ENCODE measurements at regions not wholly inside any gene's neighbourhood (a gene's known extent, or its start where the extent isn't known, plus 50 kb on each side); places are given as distances from the start of the nearest gene placed in this dataset.

GRCh38 chr4:124279741-124280140 lies 432.8 kb downstream of the ANKRD50 start:
- DNase-seq: no peak

DNA sequence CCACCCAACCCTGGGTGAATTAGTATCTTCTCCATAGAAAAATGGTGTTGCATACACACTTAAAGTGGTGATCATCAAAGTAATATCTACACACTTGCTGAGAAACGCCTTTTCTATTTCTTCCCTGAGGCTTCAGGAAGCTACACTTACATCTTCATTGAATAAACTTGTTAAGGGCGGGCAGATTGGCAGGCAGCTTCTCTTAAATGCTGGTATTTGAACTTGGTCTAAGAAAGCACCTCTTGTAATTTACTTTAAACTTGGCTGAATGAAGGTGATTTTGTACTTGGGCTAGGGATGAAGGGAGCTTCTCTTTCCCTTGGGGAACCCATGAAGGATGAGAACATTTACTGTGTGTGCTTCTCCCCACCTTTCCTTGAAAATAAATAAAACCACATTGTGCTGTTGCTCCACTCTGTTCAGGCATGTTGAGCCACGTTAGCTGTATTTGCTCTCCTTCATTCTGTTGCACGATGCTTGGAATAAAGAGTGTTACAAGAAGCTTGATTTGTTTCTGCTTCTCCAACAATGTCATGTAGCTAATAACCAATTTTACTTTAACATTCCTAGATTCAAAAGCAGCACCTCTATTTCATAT lies 430.1 kb downstream of the ANKRD50 start:
- DNase-seq: no peak

DNA sequence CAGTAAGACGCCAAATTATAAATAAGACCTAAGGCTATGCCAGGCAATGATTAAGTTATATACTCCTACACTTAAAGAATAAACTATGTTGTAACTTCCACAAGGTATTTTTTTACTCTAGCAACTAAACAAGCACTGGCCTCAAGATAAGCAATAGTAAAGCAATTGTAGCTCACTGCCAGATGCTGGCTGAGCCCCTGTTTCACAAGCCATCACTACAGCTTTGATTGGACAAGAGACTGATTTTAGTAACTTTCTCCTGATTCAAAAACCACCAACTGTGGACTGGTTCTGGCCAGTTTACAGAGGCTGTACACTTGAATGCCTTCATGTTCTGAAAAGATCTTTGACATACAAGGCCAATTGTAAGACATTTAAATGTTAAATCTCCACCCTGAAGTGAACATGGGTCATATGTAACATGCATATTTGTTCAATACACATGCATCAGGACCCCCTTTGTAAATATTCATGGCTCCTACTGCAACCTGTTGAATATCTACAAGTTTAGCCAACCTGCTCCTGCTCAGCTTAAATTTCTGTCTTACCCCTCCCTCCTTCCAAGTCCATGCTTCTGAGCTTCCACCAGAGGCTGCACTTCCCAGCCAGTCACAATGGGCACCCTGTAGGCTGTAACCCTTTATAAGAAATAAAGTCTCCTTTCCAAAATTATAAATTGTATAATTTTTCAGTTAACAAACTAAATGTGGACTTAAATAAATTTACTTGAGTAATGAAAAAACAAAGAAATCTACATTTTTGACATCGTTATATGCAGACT lies 423.6 kb downstream of the ANKRD50 start:
- DNase-seq: no peak

- no peak for DNase-seq
Observed at GRCh38 chr4:124290678-124291077, 421.9 kb downstream of the ANKRD50 start.

GRCh38 chr4:124295413-124295812 lies 417.1 kb downstream of the ANKRD50 start:
- no peak for DNase-seq

GRCh38 chr4:124304941-124305340 lies 407.6 kb downstream of the ANKRD50 start:
- DNase-seq: no peak

DNA sequence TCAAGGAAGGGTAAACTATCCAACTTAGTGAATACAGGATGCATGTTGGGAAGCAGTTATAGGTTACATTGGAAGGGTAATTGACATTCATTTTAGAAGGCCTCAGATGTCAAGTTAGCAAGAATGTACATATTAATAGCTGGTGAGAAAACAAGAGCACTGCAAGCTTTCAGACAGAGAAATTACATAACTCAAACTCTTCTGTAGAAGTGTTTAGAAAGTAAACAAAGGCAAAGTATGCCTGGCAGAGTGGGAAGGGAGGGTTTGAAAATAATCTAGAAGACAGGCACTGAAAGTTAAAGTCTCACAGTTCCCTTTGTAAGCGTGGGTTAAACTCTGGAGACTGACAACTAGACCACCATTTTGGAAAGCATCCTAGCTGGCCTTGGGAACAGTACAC lies 406.2 kb downstream of the ANKRD50 start:
- DNase-seq: no peak

- no peak for DNase-seq
Observed at GRCh38 chr4:124307143-124307542, 405.4 kb downstream of the ANKRD50 start.

GRCh38 chr4:124318292-124318691 lies 394.2 kb downstream of the ANKRD50 start:
- no peak for DNase-seq

DNA sequence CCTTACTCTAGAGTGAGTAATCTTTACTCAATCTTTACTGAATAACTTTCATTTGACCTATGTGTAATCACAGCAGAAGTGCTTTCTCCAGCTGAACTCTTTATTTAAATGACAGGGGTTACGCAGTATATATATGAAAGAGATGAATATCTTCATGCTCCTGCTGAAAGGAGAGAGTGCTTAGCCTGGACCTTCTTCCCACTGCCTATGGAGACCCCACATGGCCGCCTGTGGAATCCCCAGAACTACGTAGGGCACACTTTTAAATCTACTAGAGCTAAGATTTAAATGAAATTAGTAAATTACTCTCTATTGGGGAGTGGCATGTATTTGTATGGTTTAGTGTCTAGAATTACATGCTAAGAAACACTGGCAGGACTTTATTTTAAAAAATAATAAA lies 391.2 kb downstream of the ANKRD50 start:
- no peak for DNase-seq

DNA sequence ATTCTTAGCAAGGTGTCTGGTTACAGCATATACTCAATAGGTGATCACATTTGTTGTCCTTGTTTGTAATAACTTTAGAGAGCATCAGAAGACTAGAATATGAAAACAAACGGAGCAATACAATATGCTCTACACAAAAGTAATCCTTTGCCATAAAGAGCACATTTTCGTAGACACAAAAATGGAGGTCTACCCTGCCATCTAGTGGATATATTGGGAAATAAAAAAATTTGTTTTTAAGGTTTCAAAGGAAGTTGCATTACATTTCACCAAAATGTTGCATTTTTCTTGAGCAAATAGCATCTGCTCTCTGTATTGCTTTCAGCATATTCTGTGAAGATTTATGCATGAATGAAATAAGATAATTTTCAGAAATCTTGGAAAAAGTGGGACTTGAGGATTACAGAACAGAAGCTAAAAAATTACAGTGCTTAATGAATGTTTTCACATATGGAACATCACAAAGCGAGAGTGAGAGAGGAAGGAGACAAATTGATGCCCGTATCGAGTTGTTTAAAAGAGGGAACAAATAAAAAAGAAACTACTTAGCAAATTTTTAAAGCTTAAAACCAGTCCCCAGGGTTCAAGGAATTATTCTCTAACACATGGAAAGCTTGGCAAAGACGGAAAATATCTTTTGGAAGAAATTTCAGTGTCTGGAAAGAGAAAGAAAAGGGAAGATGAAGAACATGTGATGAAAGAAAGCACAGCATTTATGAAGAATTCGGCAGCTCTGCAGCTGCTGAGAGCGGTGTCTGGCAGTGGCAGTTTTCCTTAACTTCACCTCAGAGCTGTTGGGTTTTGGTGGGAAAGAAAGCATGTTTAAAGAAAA lies 390.1 kb downstream of the ANKRD50 start:
- no peak for DNase-seq

- no peak for DNase-seq
Observed at GRCh38 chr4:124325690-124326089, 386.8 kb downstream of the ANKRD50 start.

- no peak for DNase-seq
Observed at GRCh38 chr4:124329134-124329533, 383.4 kb downstream of the ANKRD50 start.

GRCh38 chr4:124330045-124330444 lies 382.5 kb downstream of the ANKRD50 start:
- DNase-seq: no peak

- DNase-seq: no peak
Observed at GRCh38 chr4:124331781-124332180, 380.8 kb downstream of the ANKRD50 start.

- DNase-seq: no peak
Observed at GRCh38 chr4:124333466-124333865, 379.1 kb downstream of the ANKRD50 start.

DNA sequence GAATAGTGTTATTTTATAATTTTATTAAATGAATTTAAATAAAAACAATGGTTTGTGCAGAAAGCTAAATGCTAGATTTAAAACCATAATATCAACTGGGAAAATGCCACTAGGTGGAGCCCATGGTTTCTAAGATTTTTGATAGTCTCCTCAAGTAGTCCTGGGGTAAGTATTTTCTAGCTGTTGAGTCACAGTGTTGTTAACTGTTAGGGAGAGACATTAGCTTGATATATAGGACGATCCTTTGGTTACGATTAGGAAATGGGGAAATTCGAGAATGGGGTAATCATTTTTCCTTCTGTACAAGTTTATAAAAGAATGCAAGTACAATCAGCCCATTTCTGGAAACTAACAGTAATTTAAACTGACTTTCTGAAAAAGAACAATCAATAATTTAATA lies 378.4 kb downstream of the ANKRD50 start:
- DNase-seq: no peak

DNA sequence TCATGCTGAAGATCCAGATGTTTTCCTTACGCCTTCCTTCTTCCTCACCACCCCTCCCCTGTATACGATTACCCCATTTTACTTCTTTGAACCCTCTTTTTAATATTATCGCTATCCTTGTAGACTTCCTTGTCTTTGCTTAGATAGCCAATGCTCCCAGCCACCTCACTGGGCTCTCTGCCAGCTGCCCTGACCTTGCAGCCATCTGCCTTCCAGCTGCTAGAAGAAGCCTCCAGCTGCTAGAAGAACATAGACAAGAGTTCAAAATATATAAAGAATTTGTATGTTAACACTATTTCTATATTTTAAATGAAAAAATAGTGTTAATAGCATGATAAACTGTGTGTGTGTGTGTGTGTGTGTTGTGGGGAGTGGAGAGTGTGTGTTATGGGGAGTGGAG lies 374.7 kb downstream of the ANKRD50 start:
- no peak for DNase-seq

GRCh38 chr4:124343661-124344171 lies 368.8 kb downstream of the ANKRD50 start:
- DNase-seq: no peak

DNA sequence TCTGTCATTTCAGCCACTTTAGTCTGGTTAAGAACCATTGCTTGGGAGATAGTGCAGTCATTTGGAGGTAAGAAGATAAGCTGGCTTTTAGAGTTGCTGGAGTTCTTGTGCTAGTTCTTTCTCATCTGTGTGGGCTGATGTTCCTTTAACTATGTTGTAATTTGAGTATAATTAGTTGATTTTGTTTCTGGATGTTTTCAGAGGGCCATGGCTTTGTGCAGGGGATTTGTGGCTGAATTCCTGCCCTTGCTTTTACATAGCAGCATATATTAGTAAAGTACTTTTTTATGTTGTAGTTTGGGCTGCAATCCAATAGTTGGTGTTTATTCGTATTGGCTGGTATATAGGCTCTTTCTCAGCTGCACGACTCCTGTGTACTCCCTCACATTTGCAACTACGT lies 339.6 kb downstream of the ANKRD50 start:
- DNase-seq: no peak

DNA sequence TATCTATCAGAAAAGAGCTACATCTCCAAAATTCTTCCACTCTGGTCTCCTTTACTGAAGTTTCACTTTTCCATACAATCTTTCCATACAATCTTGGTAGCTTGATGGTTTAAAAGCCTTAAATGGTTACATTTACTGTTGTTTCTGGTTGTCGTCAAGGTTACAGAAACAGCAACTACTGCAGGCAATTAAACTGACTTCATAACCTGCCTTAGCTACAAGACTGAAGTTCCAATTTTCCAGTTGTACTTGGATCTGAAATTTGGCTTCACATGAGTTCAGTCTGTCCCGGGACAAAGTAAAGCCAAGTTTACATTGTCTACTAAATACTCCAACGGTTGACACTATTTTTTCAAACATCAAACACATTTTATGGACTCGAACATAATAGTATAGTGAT lies 326.4 kb downstream of the ANKRD50 start:
- no peak for DNase-seq

GRCh38 chr4:124386648-124387047 lies 325.9 kb downstream of the ANKRD50 start:
- no peak for DNase-seq

GRCh38 chr4:124389591-124389990 lies 322.9 kb downstream of the ANKRD50 start:
- DNase-seq: no peak

DNA sequence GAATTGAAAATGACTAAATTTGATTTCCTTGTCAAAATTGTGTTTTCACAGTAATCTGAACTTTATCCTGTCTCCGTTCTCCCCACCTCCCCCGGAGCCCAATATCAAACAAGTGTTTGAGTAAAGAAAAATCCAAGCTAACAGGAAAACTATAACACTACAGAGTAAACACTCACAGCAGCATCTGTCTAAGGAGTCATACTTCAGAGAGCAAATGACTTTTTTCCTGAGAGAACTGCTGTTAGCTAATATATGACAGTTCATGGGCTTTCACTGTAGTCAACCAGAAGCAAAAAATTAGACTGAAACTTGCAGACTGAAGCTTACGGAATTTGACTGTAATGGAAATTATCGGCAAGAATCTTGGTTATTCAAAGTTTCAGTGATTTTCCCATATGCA lies 321.7 kb downstream of the ANKRD50 start:
- DNase-seq: no peak
